ENCODE measurements at regions not wholly inside any gene's neighbourhood (a gene's known extent, or its start where the extent isn't known, plus 50 kb on each side); places are given as distances from the start of the nearest gene placed in this dataset.
"Not testable (repeated sequence)": the region's sequence is repeated elsewhere in the genome, so short reads cannot be mapped to it uniquely, and the experiment has no call there.

- DNase-seq, result no peak
Measured at GRCh38 chr4:158410272-158410671, 111.4 kb upstream of the RXFP1 start.

GRCh38 chr4:158411269-158411668, 110.4 kb upstream of the RXFP1 start:
- peak in 1 of 2 experiments; percentile 41 for DNase-seq

GRCh38 chr4:158418679-158419078, 103.0 kb upstream of the RXFP1 start:
- not testable (repeated sequence) for DNase-seq

- DNase-seq, result no peak
Measured at GRCh38 chr4:158420782-158421181, 100.9 kb upstream of the RXFP1 start.

- no peak for DNase-seq
Measured at GRCh38 chr4:158422546-158422945, 99.1 kb upstream of the RXFP1 start.

- no peak for DNase-seq
Measured at GRCh38 chr4:158428242-158428641, 93.4 kb upstream of the RXFP1 start.

GRCh38 chr4:158442736-158443135, 78.9 kb upstream of the RXFP1 start:
- no peak for DNase-seq

GRCh38 chr4:158443731-158444130, 78.0 kb upstream of the RXFP1 start:
- no peak for DNase-seq

GRCh38 chr4:158444621-158445020, 77.1 kb upstream of the RXFP1 start:
- DNase-seq, result no peak

- no peak for DNase-seq
Measured at GRCh38 chr4:158446106-158446505, 75.6 kb upstream of the RXFP1 start.

- DNase-seq, result no peak
Measured at GRCh38 chr4:158450741-158451140, 70.9 kb upstream of the RXFP1 start.

- DNase-seq, result not testable (repeated sequence)
Measured at GRCh38 chr4:158452116-158452515, 69.6 kb upstream of the RXFP1 start.

- DNase-seq, result no peak
Measured at GRCh38 chr4:158458271-158458895, 63.3 kb upstream of the RXFP1 start.

GRCh38 chr4:158459085-158459820, 62.4 kb upstream of the RXFP1 start:
- no peak for DNase-seq

- no peak for DNase-seq
Measured at GRCh38 chr4:158461336-158461735, 60.3 kb upstream of the RXFP1 start.

GRCh38 chr4:158462611-158463010, 59.1 kb upstream of the RXFP1 start:
- no peak for DNase-seq

Data from NCI-H2081 (cell line).